RWPE2 (cell line): ENCODE measurements at regions not wholly inside any gene's neighbourhood (a gene's known extent, or its start where the extent isn't known, plus 50 kb on each side); places are given as distances from the start of the nearest gene placed in this dataset.

Source experiments
- ATAC-seq: fragments of 200-7000 bp; cut with Tn5 transposase; 3 replicates; pipeline ENCODE4 v1.9.1; 2021; ENCODE audit warnings: low read depth
- DNase-seq: peaks from one replicate; pipeline ENCODE4 v3.0.0-alpha.2; 2020; ENCODE audit warnings: low spot score
- H3K27ac ChIP-seq: fragments of 450-650 bp; 2 replicates; pipeline ENCODE4 v1.5.1; 2017; ENCODE audit warnings: mild to moderate bottlenecking; ENCODE audit not compliant: poor library complexity, severe bottlenecking
- H3K27me3 ChIP-seq: fragments of 250-450 bp; sonication (Bioruptor Pico); 2 replicates; pipeline ENCODE4 v1.5.1; 2021; ENCODE audit warnings: mild to moderate bottlenecking, moderate library complexity; ENCODE audit not compliant: insufficient read depth, poor library complexity, severe bottlenecking
- H3K36me3 ChIP-seq: fragments of 250-450 bp; sonication (Bioruptor Pico); 2 replicates; pipeline ENCODE4 v1.5.1; 2020; ENCODE audit warnings: low read depth, mild to moderate bottlenecking, moderate library complexity
- H3K4me1 ChIP-seq: fragments of 250-450 bp; sonication (Bioruptor Pico); 2 replicates; pipeline ENCODE4 v1.5.1; 2021; ENCODE audit warnings: mild to moderate bottlenecking, moderate library complexity; ENCODE audit not compliant: insufficient read depth, poor library complexity, severe bottlenecking
- H3K4me3 ChIP-seq: fragments of 250-450 bp; sonication (Bioruptor Pico); 2 replicates; pipeline ENCODE4 v1.5.1; 2021; ENCODE audit warnings: mild to moderate bottlenecking, moderate library complexity; ENCODE audit not compliant: severe bottlenecking
- H3K9me3 ChIP-seq: fragments of 250-450 bp; sonication (Bioruptor Pico); 2 replicates; pipeline ENCODE4 v1.5.1; 2021; ENCODE audit warnings: mild to moderate bottlenecking, moderate library complexity; ENCODE audit not compliant: severe bottlenecking
- CTCF ChIP-seq: fragments of 450-650 bp; IDR thresholded peaks from one replicate; pipeline ENCODE4 v1.5.1; 2017; ENCODE audit warnings: mild to moderate bottlenecking, moderate library complexity; ENCODE audit not compliant: poor library complexity, severe bottlenecking

- peaks cover 14% of the 10 kb centered on the region for H3K4me1 ChIP-seq
- no peaks in the 10 kb centered on the region for H3K27me3 ChIP-seq
- no peak for TF ChIP-seq CTCF
- H3K9me3 ChIP-seq: no peaks in the 10 kb centered on the region
- H3K27ac ChIP-seq: no peak overlapping the region
- ATAC-seq (no peak), DNase-seq (no peak)
- H3K36me3 ChIP-seq: no peaks in the 10 kb centered on the region
- no peak overlapping the region for H3K4me3 ChIP-seq
Measured at GRCh38 chr5:54656261-54656728, 138.7 kb downstream of the SNX18 start.

- Histone ChIP-seq H3K9me3 (no peaks in the 10 kb centered on the region), H3K4me3 (no peak overlapping the region), H3K27ac (no peak overlapping the region), H3K27me3 (no peaks in the 10 kb centered on the region), H3K4me1 (peaks cover 18% of the 10 kb centered on the region), H3K36me3 (no peaks in the 10 kb centered on the region)
- ATAC-seq (no peak), DNase-seq (no peak)
- no peak for TF ChIP-seq CTCF
Measured at GRCh38 chr5:54655761-54656160, 138.2 kb downstream of the SNX18 start.

GRCh38 chr5:54655266-54655665 lies 137.7 kb downstream of the SNX18 start:
- Histone ChIP-seq H3K36me3 (no peaks in the 10 kb centered on the region), H3K4me3 (no peak overlapping the region), H3K27ac (no peak overlapping the region), H3K9me3 (no peaks in the 10 kb centered on the region), H3K27me3 (no peaks in the 10 kb centered on the region), H3K4me1 (peaks cover 18% of the 10 kb centered on the region)
- no peak for ATAC-seq
- no peak for DNase-seq
- no peak for TF ChIP-seq CTCF

- no peak for TF ChIP-seq CTCF
- Histone ChIP-seq H3K27ac (no peak overlapping the region), H3K9me3 (no peaks in the 10 kb centered on the region), H3K27me3 (no peaks in the 10 kb centered on the region), H3K4me3 (no peak overlapping the region), H3K4me1 (peaks cover 18% of the 10 kb centered on the region), H3K36me3 (no peaks in the 10 kb centered on the region)
- no peak for ATAC-seq
- DNase-seq: no peak
Measured at GRCh38 chr5:54653956-54654614, 136.5 kb downstream of the SNX18 start.

GRCh38 chr5:54651482-54652076 lies 134.0 kb downstream of the SNX18 start:
- H3K36me3 ChIP-seq: no peaks in the 10 kb centered on the region

More at GRCh38 chr5:54651482-54652076, 134.0 kb downstream of the SNX18 start:
- DNase-seq (peak; percentile 92), ATAC-seq (peak; percentile 85)
- no peak for TF ChIP-seq CTCF
- Histone ChIP-seq H3K9me3 (no peaks in the 10 kb centered on the region), H3K4me3 (no peak overlapping the region), H3K27ac (no peak overlapping the region), H3K27me3 (no peaks in the 10 kb centered on the region), H3K4me1 (peaks cover 13% of the 10 kb centered on the region)
